AG08396 (cell line): ENCODE measurements at regions not wholly inside any gene's neighbourhood (a gene's known extent, or its start where the extent isn't known, plus 50 kb on each side); places are given as distances from the start of the nearest gene placed in this dataset.
"Not testable (repeated sequence)": the region's sequence is repeated elsewhere in the genome, so short reads cannot be mapped to it uniquely, and the experiment has no call there.

Source experiments
- DNase-seq: peaks from one replicate; pipeline ENCODE4 v3.0.0; 2012; ENCODE audit warnings: low spot score, mixed read lengths

DNA sequence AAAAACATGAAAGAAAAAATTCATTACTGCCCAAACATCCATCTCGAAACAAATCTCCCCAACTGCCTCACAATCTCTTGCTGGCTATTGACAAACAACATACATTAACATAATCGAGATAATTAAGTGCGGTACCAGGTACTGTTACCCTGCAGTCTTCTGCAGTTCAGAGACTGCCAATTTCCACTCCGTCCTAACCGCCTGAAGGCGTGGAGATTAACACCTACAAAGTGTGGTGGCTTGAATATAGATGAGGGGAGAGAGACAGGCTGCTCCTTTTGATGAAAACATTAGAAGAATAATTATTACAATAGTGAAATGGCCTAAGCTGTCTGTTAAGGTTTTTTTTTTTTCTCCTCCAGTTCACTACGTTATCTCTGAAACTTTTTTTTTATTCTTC, 258.9 kb upstream of the SOX4 start:
- no peak for DNase-seq

DNA sequence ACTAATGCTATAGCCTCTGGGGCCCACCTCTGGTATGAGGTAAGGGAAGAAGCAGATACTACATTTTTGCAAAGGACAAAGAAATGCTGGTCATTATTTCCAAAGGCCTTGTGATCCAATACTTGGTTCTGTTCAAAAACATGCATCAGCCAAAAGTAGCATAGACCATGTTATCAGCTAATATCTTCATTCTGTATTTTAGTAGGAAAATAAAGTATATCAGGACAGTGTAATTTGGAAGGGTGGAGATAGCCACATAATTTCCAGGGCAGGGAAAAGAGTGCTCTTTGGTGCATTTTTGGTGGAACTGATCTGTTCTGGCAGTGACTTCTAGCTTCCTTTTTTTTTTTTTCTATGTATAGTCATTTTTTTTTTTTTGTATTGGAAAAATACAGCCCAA, 258.0 kb upstream of the SOX4 start:
- DNase-seq, result no peak

DNA sequence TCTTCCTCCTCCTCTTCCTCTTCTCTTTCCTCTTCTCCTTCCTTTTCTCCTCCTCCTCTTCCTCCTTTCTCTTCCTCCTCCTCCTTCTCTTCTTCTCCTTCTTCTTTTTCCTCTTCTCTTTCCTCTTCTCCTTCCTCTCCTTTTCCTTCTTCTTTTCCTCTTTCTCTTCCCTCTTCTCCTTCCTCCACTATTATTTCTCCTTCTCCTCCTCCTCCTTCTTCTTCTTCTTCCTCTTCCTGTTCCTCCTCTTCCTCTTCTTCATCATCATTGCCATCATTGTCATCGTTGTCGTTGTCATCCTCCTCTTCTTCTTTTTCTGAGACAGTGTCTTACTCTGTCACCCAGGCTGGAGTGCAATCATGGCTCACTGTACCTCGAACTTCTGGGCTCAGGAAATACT, 256.3 kb upstream of the SOX4 start:
- DNase-seq, result no peak

DNA sequence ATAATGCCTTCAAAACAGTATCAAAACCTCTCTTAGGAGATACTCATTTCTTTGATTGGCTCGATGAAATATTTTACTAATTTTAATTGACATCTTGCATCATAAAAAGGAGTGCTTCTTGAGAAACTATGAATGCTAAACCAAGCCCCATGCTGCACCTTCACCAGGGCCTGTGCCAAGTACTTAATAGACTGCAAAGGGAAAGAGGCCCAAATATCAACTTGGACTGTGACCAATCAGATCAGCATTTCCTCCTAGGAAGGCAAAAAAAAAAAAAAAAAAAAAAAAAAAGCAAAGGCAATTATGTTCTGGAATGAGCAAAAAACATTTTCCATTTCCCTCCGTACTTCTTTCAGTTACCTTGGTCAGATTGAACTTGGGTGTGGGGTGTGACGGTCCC, 253.0 kb upstream of the SOX4 start:
- DNase-seq, result no peak

DNA sequence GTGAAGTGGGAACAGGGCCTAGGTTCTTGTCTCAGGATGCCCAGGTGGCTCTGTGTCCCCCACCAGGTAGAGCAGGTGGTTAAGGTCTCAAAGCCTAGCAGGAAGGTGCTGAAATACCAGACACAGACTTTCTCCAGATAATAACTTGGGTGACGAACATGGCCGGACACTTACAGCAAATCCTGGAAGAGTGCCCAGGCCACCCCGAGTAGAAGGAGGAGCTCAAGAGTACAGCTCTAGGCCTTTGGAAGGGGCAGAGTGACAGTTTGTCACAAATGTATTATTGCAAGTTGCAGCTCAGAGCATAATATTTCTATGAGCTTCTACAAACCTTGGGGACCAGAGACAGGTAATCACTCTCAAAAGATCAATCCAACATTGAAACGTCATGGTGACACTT, 251.6 kb upstream of the SOX4 start:
- DNase-seq, result no peak

- DNase-seq, result no peak
Observed at GRCh38 chr6:21342501-21342900, 251.1 kb upstream of the SOX4 start.

GRCh38 chr6:21345704-21346103, 247.8 kb upstream of the SOX4 start:
- DNase-seq, result not testable (repeated sequence)

- no peak for DNase-seq
Observed at GRCh38 chr6:21348146-21348503, 245.4 kb upstream of the SOX4 start.

DNA sequence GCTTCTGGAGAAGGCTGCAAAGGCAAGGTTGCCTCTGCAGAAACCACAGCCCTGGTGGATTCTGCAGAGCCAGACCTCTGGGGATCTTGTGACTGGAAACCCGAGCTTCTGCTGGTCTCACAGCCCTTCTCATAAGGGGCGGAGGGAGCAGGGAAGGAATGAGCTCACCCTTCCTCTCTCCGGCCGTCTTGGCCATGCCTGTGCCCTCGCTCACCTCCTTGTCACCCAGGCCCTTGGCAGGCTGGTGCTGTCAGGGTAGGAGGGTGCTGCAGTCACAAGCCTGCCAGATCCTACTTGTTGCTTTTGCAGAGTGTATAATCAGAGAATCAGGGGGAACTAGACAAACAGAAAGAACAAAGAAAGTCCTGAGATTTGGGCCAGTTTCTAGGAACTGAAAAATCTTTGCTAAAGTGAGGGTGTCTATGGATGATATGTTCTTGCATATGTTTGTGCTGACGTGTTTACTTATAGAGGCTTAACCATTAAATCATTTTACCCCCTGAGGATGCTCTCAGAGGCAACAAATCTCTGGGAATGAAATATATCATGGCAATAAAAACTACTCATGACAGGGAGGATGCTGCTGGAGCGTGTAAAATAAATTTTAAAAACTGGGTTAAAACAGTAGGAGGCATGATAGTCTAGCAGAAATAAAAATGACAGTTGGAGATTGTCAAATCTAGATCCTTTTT, 244.9 kb upstream of the SOX4 start:
- DNase-seq, result peak; percentile 42

- no peak for DNase-seq
Observed at GRCh38 chr6:21349834-21350233, 243.7 kb upstream of the SOX4 start.

GRCh38 chr6:21350926-21351325, 242.6 kb upstream of the SOX4 start:
- DNase-seq, result no peak

GRCh38 chr6:21352131-21352530, 241.4 kb upstream of the SOX4 start:
- no peak for DNase-seq

DNA sequence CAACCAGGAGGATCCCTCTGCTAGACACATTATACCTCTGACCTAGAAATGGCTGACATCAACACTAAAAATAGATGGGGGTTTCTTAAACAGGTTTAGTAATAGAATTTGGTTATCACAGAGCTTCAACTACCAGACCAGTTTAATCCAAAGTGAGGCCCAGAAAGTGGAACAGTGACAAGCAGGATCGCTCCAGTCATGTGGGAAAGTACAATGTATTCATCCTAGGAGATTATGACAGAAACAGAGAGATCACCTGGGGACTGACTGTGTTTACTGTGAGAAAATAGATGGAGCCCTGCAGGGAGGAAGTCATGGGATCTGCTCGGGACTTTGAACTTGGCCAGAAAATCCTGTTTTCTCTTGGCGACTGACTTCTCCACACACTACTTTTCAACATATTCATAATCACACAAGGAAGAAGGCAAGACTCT, 238.7 kb upstream of the SOX4 start:
- no peak for DNase-seq

GRCh38 chr6:21355638-21356037, 237.9 kb upstream of the SOX4 start:
- DNase-seq, result no peak

DNA sequence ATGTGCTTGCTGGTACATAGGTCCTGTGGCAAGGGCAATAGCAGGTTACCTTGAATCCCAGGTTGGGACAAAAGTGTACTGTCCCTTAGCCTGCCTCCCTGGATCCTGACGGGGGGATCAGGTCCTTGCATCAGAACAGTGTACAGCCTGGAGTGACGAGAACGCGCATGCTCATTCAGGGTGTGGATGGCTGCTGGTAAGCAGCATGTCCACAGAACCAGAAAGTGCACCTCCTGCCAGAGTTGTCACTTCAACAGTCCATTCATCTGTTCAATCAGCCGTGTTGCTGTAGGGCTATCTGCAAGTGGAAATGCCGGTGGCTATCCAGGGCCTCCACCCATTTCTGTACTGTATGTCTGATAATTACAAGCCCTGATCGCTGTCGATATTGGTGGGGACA, 236.3 kb upstream of the SOX4 start:
- no peak for DNase-seq

DNA sequence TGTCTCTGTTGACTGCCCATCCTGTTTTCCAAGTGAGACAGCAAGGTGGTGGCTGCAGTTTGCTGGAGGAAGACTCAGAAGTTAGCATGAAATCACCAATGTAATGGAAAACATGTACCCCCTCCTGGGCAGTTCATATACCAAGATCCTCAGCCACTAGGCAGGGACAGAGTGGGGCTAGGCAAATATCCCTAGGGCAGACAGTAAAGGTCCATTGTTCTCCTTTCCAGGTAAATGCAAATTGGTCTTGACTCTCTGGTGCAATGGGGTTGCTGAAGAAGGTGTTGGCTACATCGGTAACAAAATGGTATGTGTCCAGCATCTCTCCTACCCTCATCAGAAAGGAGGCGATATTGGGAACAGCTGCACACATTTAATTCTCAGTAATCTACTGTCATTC, 233.6 kb upstream of the SOX4 start:
- no peak for DNase-seq

DNA sequence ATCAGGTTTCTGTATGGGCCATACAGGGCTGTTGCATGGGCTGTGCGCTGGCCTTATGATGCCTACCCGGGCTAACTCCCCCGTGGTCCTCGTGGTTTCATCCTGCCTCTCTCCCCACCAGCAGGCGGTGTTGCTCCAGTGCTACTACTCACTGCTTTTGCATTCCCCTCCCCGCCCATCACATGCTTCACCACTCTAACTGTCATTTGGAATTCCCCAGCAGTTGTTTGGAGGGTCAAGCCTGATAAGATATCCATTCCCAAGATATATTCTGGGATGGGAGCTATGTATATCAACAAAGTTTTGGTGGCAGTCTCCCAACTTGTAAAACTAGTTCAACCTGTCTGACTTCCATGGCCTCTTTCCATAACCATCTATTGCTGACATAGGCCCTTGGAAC, 233.2 kb upstream of the SOX4 start:
- no peak for DNase-seq

DNA sequence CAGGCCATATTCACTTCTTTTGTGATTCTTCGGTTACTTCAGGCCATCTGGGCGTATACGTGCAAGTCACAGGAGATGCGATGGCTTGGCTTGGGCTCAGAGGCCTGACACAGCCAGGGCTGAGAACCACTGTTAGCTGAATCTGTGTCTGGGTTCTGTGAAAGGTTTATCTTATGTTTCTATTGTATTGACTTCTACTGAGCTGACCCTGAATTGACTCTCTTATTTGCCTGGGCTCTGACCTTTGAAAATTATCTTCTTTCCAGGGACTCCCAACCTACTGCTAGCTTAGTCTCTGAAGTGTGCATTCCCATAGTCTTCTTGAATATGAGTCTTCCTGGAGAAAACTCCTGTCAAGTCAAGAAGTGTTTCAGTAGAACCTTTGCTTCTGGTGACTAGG, 226.4 kb upstream of the SOX4 start:
- no peak for DNase-seq

DNA sequence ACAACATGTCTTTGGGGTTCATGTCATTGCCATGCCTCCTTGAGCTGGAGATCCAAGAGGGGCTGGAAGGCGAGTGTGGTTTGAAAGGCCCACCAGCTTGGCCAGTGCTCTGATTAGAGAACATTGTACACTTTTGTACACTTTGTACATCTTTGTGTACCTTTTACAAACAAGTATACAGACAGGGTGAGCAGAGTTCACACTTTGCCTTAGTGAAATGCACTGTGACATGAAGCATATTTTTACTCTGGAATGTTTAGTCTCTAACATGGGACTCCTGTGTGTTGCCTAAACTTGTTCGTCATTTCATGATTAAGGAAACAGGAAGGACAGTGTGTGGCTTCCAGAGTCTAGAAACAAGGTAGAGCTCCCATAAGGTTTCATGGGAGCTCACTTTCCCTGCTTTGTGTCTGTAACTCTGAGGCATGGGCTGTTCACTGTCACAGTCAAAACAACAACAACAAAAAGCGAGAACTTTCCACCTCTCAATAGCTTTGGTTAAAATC, 225.8 kb upstream of the SOX4 start:
- no peak for DNase-seq

- no peak for DNase-seq
Observed at GRCh38 chr6:21371061-21371460, 222.5 kb upstream of the SOX4 start.

DNA sequence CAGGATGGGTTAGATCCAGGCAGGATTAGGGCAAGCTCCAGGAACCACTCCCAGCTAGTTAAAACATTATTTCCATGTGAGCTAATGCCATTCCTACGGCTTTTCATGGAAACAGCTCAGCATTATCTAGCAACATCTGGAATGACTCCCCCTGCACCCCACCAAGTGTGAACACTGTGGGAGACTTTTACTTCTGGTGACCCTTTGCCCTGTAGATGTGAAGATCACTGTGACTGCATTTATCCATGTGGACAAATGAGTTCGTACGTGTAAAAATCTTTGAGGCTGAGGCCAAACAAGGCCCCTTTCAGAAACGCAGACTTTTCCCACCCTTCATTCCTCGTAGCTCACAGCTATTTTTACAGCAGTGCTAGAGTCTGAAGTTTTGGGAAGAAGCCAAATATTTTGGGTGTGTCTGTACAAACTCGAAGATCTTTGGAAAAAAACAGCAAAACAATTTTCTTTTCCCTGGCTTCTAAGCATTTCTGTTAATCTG, 221.8 kb upstream of the SOX4 start:
- DNase-seq, result no peak

- DNase-seq, result no peak
Observed at GRCh38 chr6:21375151-21376116, 218.1 kb upstream of the SOX4 start.

- no peak for DNase-seq
Observed at GRCh38 chr6:21377356-21377755, 216.2 kb upstream of the SOX4 start.
